ENCODE measurements at regions not wholly inside any gene's neighbourhood (a gene's known extent, or its start where the extent isn't known, plus 50 kb on each side); places are given as distances from the start of the nearest gene placed in this dataset.

DNA sequence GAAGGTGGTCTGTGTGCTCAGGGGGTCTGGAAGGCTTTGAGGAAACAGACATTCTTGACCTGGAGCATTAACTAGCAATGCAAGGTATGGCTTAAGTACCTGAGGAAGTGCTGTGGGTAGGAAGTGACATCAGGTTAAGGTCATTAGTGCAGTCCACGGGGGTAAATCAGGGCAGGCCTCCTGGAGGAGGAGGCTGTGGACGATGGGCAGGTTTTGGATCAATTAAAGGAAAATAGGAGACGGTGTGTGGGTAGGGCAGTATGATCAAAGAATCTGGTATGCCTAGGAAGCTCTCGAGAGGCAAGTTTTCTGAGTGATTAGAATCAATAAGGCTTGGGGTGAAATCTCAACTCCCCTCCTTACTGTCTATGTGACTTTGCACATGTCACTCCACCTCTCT, 295.3 kb downstream of the AACS start:
- Mint-ChIP-seq H3K9me3 (ENCODE audit: low read depth) (no peaks in the 10 kb centered on the region), H3K27ac (no peak overlapping the region), H3K27me3 (no peaks in the 10 kb centered on the region), H3K4me3 (ENCODE audit: low read depth) (no peak overlapping the region), H3K4me1 (ENCODE audit: low read depth) (no peaks in the 10 kb centered on the region), H3K36me3 (ENCODE audit: insufficient read depth) (no peaks in the 10 kb centered on the region)
- no peak for TF ChIP-seq CTCF (IDR thresholded peaks at IDR 0.05; ENCODE audit: unreplicated experiment)
- no peak for DNase-seq (ENCODE audit: low spot score, unreplicated experiment)

- H3K36me3 Mint-ChIP-seq (ENCODE audit: insufficient read depth) = no peaks in the 10 kb centered on the region
- DNase-seq (ENCODE audit: low spot score, unreplicated experiment) = no peak
- no peak for TF ChIP-seq CTCF (IDR thresholded peaks at IDR 0.05; ENCODE audit: unreplicated experiment)
Observed at GRCh38 chr12:125371033-125371432, 305.8 kb downstream of the AACS start.

DNA sequence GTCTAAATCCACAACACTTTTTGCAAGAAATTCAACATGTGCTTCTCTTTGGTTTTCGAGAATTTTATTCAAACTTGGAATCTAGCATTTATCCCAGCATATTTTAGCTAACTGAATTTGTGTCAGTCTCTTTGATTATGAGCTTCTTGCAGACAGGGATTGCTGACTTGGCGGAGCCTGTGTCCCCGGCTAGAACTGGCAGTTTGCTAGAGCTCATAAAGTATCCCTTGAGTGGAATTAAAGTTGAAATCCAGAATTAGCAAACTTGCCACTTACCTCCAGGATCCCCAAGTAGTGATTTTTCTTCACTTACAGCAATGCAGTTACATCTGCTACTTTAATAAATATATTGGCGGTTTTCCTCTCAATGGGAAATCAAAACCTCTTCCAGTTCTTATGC, 306.9 kb downstream of the AACS start:
- H3K27ac Mint-ChIP-seq = no peak overlapping the region
- no peaks in the 10 kb centered on the region for H3K4me1 Mint-ChIP-seq (ENCODE audit: low read depth)
- no peak for DNase-seq (ENCODE audit: low spot score, unreplicated experiment)
- no peaks in the 10 kb centered on the region for H3K36me3 Mint-ChIP-seq (ENCODE audit: insufficient read depth)
- H3K4me3 Mint-ChIP-seq (ENCODE audit: low read depth) = no peak overlapping the region
- no peak for TF ChIP-seq CTCF (IDR thresholded peaks at IDR 0.05; ENCODE audit: unreplicated experiment)
- H3K27me3 Mint-ChIP-seq = peaks cover 19% of the 10 kb centered on the region
- peaks cover 3% of the 10 kb centered on the region for H3K9me3 Mint-ChIP-seq (ENCODE audit: low read depth)

More at GRCh38 chr12:125371033-125371432, 305.8 kb downstream of the AACS start:
- no peak overlapping the region for H3K4me3 Mint-ChIP-seq (ENCODE audit: low read depth)
- H3K27ac Mint-ChIP-seq = no peak overlapping the region
- no peaks in the 10 kb centered on the region for H3K4me1 Mint-ChIP-seq (ENCODE audit: low read depth)
- peaks cover 18% of the 10 kb centered on the region for H3K27me3 Mint-ChIP-seq
- H3K9me3 Mint-ChIP-seq (ENCODE audit: low read depth) = peaks cover 3% of the 10 kb centered on the region

DNA sequence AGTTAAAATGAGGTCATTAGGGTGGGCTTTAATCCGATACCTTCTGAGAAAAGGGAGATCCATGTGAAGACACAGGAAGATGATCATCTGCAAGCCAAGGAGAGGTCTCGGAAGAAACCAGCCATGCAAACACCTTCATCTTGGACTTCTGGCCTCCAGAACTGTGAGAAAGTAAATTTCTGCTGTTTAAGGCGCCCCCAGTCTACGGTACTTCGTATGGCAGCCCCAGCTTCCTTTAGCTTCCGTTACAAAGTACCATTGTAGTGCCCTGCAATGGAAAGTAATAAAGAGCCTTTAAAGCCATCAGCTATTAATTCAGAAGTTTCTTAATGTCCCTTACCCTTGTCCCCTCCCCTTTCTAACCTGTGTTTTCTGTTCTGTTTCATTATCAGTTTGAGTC, 308.1 kb downstream of the AACS start:
- Mint-ChIP-seq H3K36me3 (ENCODE audit: insufficient read depth) (no peaks in the 10 kb centered on the region), H3K4me3 (ENCODE audit: low read depth) (no peak overlapping the region), H3K27ac (no peak overlapping the region), H3K27me3 (peaks cover 21% of the 10 kb centered on the region), H3K4me1 (ENCODE audit: low read depth) (no peaks in the 10 kb centered on the region), H3K9me3 (ENCODE audit: low read depth) (no peaks in the 10 kb centered on the region)
- TF ChIP-seq CTCF (IDR thresholded peaks at IDR 0.05; ENCODE audit: unreplicated experiment) = no peak
- no peak for DNase-seq (ENCODE audit: low spot score, unreplicated experiment)

- H3K27ac Mint-ChIP-seq = no peak overlapping the region
- no peaks in the 10 kb centered on the region for H3K36me3 Mint-ChIP-seq (ENCODE audit: insufficient read depth)
- peaks cover 24% of the 10 kb centered on the region for H3K27me3 Mint-ChIP-seq
- TF ChIP-seq CTCF (IDR thresholded peaks at IDR 0.05; ENCODE audit: unreplicated experiment) = no peak
- no peak for DNase-seq (ENCODE audit: low spot score, unreplicated experiment)
- H3K4me3 Mint-ChIP-seq (ENCODE audit: low read depth) = no peak overlapping the region
- no peaks in the 10 kb centered on the region for H3K4me1 Mint-ChIP-seq (ENCODE audit: low read depth)
- no peaks in the 10 kb centered on the region for H3K9me3 Mint-ChIP-seq (ENCODE audit: low read depth)
Observed at GRCh38 chr12:125376422-125376821, 311.2 kb downstream of the AACS start.

Measured in progenitor cell of endocrine pancreas (in vitro differentiated cells).